ENCODE measurements at regions not wholly inside any gene's neighbourhood (a gene's known extent, or its start where the extent isn't known, plus 50 kb on each side); places are given as distances from the start of the nearest gene placed in this dataset.

GRCh38 chr11:122524898-122525297 is 130.6 kb upstream of the UBASH3B start:
- no peak overlapping the region for H3K4me3 ChIP-seq (ENCODE audit: low read depth, low read length)
- DNase-seq (ENCODE audit: low read depth, low spot score), result no peak
- ChIA-PET POLR2A (no interaction called here), CTCF (interaction anchor here (1.2 kb wide), 1 partner anchor 19 kb away, joined by 4 read pairs; no protein-coding TSS in a partner anchor)
- TF ChIP-seq CTCF (IDR thresholded peaks at IDR 0.05; ENCODE audit: insufficient read depth, low read length, missing control alignments), result no peak

GRCh38 chr11:122523846-122524805 is 131.4 kb upstream of the UBASH3B start:
- TF ChIP-seq CTCF (IDR thresholded peaks at IDR 0.05; ENCODE audit: insufficient read depth, low read length, missing control alignments), result no peak
- no peak overlapping the region for H3K4me3 ChIP-seq (ENCODE audit: low read depth, low read length)
- POLR2A ChIA-PET, result no interaction called here
- DNase-seq (ENCODE audit: low read depth, low spot score), result no peak
- CTCF ChIA-PET, result interaction anchor here (1.2 kb wide), 1 partner anchor 18 kb away, joined by 4 read pairs; no protein-coding TSS in a partner anchor

- no peak for TF ChIP-seq CTCF (IDR thresholded peaks at IDR 0.05; ENCODE audit: insufficient read depth, low read length, missing control alignments)
- ChIA-PET CTCF (interaction anchor here (1.4 kb wide), 1 partner anchor 15 kb away, joined by 6 read pairs; no protein-coding TSS in a partner anchor), POLR2A (no interaction called here)
- DNase-seq (ENCODE audit: low read depth, low spot score), result no peak
- no peak overlapping the region for H3K4me3 ChIP-seq (ENCODE audit: low read depth, low read length)
Measured at GRCh38 chr11:122521626-122522025, 133.9 kb upstream of the UBASH3B start.

GRCh38 chr11:122517403-122518379 is 137.8 kb upstream of the UBASH3B start:
- ChIA-PET POLR2A (no interaction called here), CTCF (interaction anchor here (1.3 to 2.1 kb wide), 2 partner anchors 12 to 39 kb away, joined by 3 to 11 read pairs; no protein-coding TSS in a partner anchor)
- no peak for DNase-seq (ENCODE audit: low read depth, low spot score)
- H3K4me3 ChIP-seq (ENCODE audit: low read depth, low read length), result no peak overlapping the region
- TF ChIP-seq CTCF (IDR thresholded peaks at IDR 0.05; ENCODE audit: insufficient read depth, low read length, missing control alignments), result no peak

GRCh38 chr11:122516686-122517085 is 138.8 kb upstream of the UBASH3B start:
- TF ChIP-seq CTCF (IDR thresholded peaks at IDR 0.05; ENCODE audit: insufficient read depth, low read length, missing control alignments), result no peak
- POLR2A ChIA-PET, result no interaction called here

More at GRCh38 chr11:122516686-122517085, 138.8 kb upstream of the UBASH3B start:
- CTCF ChIA-PET, result interaction anchor here (2.1 kb wide), 1 partner anchor 11 kb away, joined by 11 read pairs; no protein-coding TSS in a partner anchor
- no peak for DNase-seq (ENCODE audit: low read depth, low spot score)
- H3K4me3 ChIP-seq (ENCODE audit: low read depth, low read length), result no peak overlapping the region

Measured in AG04449 (cell line).